Endothelial cell (in vitro differentiated cells): ENCODE measurements at regions not wholly inside any gene's neighbourhood (a gene's known extent, or its start where the extent isn't known, plus 50 kb on each side); places are given as distances from the start of the nearest gene placed in this dataset.

Experiments
- DNase-seq: peaks from one replicate; pipeline ENCODE4 v3.0.0; 2021; ENCODE audit warnings: low spot score
- H3K27ac Mint-ChIP-seq: one replicate; pipeline ENCODE4 v1.8.0; 2021; ENCODE audit warnings: mixed read lengths, inconsistent platforms; ENCODE audit not compliant: unreplicated experiment
- H3K27me3 Mint-ChIP-seq: one replicate; pipeline ENCODE4 v1.8.0; 2021; ENCODE audit warnings: mild to moderate bottlenecking, moderate library complexity, mixed read lengths, inconsistent platforms; ENCODE audit not compliant: unreplicated experiment
- H3K36me3 Mint-ChIP-seq: one replicate; pipeline ENCODE4 v1.8.0; 2021; ENCODE audit warnings: mild to moderate bottlenecking, low read depth, mixed read lengths, inconsistent platforms; ENCODE audit not compliant: unreplicated experiment
- H3K4me1 Mint-ChIP-seq: one replicate; pipeline ENCODE4 v1.8.0; 2021; ENCODE audit warnings: mild to moderate bottlenecking, mixed read lengths, inconsistent platforms; ENCODE audit not compliant: unreplicated experiment
- H3K4me3 Mint-ChIP-seq: one replicate; pipeline ENCODE4 v1.8.0; 2021; ENCODE audit warnings: mild to moderate bottlenecking, mixed read lengths, inconsistent platforms; ENCODE audit not compliant: unreplicated experiment
- H3K9me3 Mint-ChIP-seq: one replicate; pipeline ENCODE4 v1.8.0; 2021; ENCODE audit warnings: mixed read lengths, inconsistent platforms; ENCODE audit not compliant: unreplicated experiment
- TF ChIP-seq, protein P1 (sequence below): fragments of 200-600 bp; sonication (generic); IDR thresholded peaks from one replicate; pipeline ENCODE4 v1.5.0; 2021; ENCODE audit warnings: antibody characterized with exemption; ENCODE audit not compliant: unreplicated experiment

DNA sequence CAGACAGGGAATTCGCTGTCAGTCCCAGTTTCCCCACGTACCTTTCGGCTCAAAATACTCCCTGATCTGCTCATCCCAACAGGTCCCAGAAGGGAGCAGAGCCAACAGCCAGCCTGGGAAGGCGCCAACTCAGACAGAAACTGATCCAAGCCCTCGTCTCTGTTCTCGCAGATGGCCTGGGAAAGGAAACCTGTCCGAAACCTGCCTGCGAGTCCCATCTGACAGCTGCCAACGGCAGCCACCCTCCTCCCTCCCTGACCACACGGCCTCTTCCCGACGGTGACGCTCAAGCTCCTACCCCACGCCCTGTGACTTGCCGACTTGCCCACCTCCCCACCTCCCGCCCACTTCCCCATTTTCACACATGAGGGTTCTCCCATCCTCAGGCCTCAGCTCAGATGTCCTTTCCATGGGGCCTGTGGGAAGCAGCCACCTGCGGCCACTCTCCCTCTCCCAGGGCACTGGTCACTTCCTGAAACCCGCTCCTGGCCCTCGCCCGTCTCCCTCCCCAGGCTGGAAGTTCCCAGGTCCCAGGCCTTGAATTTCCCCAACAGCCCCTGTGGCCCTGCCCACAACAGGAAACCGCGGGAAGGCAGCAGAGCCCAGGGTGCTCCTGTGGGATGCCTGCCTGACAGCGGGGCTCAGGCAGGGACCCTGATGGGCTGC is 60.9 kb upstream of the FBRSL1 start:
- no peaks in the 10 kb centered on the region for H3K9me3 Mint-ChIP-seq
- no peak for DNase-seq
- H3K27me3 Mint-ChIP-seq: peaks cover 22% of the 10 kb centered on the region
- H3K36me3 Mint-ChIP-seq: peaks cover 11% of the 10 kb centered on the region
- no peak overlapping the region for H3K27ac Mint-ChIP-seq
- peaks cover 14% of the 10 kb centered on the region for H3K4me1 Mint-ChIP-seq
- no peak overlapping the region for H3K4me3 Mint-ChIP-seq
- TF ChIP-seq, protein P1, sequence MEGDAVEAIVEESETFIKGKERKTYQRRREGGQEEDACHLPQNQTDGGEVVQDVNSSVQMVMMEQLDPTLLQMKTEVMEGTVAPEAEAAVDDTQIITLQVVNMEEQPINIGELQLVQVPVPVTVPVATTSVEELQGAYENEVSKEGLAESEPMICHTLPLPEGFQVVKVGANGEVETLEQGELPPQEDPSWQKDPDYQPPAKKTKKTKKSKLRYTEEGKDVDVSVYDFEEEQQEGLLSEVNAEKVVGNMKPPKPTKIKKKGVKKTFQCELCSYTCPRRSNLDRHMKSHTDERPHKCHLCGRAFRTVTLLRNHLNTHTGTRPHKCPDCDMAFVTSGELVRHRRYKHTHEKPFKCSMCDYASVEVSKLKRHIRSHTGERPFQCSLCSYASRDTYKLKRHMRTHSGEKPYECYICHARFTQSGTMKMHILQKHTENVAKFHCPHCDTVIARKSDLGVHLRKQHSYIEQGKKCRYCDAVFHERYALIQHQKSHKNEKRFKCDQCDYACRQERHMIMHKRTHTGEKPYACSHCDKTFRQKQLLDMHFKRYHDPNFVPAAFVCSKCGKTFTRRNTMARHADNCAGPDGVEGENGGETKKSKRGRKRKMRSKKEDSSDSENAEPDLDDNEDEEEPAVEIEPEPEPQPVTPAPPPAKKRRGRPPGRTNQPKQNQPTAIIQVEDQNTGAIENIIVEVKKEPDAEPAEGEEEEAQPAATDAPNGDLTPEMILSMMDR: no peak

DNA sequence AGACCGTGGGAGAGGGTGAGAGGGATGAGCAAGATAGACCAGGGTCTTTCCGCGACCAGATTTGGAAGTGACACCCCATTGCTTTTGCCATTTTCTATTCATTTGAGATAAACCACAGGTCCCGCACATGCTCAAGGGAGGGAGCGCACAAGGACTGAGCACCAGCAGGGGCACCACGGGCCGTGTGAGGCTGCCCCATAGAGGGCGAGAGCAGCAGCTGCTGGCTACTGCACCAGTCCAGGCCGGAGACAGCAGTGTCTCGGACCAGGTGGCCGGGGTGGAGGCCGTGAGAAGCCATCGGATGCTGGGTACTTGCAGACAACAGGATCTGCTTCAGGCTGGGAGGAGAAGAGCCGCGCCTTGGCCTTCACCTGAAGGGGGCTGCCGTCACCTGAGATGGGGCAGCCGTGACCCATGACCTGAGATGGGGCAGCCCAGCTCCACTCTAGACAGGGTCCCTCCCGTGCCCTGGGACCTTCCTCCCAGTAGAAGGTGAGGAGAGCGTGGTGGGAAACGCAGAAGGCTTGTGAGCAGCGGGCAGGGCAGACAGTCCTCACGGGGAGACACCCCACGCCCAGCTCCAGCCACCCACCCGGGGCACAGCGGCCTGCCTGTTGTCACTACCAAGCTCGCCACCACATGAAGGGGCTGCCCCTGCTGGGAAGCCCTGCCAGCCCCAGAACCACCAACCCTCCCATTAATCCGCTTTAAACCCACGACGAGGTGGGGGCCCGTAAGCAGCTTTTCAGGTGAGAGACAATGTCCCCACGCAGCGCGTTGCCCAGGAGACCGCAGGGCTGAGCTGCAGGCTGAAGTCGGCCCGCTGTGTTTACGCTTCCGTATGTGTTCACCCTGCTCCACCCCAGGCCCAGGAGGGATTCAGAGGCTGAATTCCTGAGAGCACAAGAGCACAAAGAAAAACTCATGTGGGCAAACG is 61.7 kb upstream of the FBRSL1 start:
- TF ChIP-seq, protein P1: no peak
- peaks cover 21% of the 10 kb centered on the region for H3K27me3 Mint-ChIP-seq
- no peak overlapping the region for H3K27ac Mint-ChIP-seq
- H3K4me3 Mint-ChIP-seq: no peak overlapping the region
- peaks cover 14% of the 10 kb centered on the region for H3K4me1 Mint-ChIP-seq
- DNase-seq: no peak
- H3K36me3 Mint-ChIP-seq: peaks cover 11% of the 10 kb centered on the region
- no peaks in the 10 kb centered on the region for H3K9me3 Mint-ChIP-seq

DNA sequence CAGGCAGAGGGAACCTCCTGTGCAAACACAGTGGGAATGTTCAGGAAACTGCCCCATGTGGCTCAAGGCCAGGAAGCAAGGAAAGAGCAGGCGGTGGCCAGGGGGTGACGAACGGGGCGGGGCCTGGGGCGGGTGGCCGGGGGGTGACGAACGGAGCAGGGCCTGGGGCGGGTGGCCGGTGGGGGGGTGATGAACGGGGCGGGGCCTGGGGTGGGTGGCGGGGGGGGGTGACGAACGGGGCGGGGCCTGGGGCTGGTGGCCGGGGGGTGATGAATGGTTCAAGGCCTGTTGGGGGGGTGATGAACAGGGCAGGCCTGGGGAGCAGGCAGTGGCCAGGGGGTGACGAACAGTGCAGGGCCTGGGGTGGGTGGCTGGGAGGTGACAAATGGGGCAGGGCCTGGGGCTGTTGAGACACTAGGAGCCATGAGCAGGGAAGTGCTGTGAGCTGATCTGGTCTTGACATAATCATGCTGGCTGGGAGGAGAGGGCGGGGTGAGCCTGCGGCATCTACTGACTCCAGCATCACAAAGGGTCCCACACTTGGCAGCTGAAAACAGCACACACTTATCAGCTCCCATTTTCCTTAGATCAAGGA is 62.7 kb upstream of the FBRSL1 start:
- Mint-ChIP-seq H3K27me3 (peaks cover 24% of the 10 kb centered on the region), H3K4me1 (peaks cover 14% of the 10 kb centered on the region), H3K36me3 (peaks cover 11% of the 10 kb centered on the region), H3K9me3 (no peaks in the 10 kb centered on the region), H3K27ac (no peak overlapping the region), H3K4me3 (no peak overlapping the region)
- no peak for DNase-seq
- TF ChIP-seq, protein P1: no peak

DNA sequence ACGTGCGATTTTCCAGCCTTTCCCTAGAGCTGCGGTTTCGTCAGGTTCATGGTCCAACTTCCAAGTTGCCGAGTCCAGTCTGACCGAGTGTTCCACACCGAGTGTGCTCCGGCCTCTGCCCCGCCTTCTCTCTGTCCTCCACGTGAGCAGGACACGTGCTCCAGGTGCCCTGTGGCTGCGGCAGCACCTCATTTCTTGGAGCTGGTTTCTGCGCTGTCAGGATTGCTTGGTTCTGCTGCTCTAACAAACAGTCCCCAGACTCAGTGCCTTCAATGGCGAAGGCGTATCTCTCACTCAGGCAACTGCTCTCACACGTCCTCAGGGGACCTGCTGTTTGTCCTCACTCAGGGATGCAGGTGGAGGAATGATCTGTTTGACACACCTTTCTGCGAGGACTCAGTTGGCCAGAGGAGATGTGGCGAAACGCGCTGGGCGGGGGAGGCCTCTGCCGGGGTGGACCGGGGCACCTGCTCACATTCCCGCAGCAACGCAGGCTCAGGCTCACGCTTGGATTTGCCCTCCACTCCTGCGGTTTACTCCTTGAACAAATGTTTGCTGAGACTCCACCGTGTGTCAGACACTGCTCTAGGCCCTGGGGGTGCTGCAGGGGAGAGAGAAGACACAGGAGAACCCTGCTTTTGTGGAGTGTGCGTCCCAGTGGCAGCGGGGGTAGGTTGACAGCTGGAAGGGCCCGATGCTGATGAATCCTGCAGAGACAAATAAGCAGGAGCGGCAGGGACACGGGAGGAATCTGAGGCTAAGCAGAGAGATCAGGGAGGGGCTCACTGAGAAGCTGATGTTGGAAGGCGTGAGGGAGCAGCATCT is 63.4 kb upstream of the FBRSL1 start:
- Mint-ChIP-seq H3K4me1 (peaks cover 14% of the 10 kb centered on the region), H3K36me3 (peaks cover 11% of the 10 kb centered on the region), H3K27ac (no peak overlapping the region), H3K9me3 (no peaks in the 10 kb centered on the region), H3K4me3 (peak overlapping the region; percentile 31), H3K27me3 (peaks cover 22% of the 10 kb centered on the region)
- TF ChIP-seq, protein P1: no peak
- DNase-seq: no peak
